Hematopoietic multipotent progenitor cell treated with erythropoietin and hydrocortisone succinate and interleukin-3 and kit ligand, for 17 days (in vitro differentiated cells): ENCODE measurements at regions not wholly inside any gene's neighbourhood (a gene's known extent, or its start where the extent isn't known, plus 50 kb on each side); places are given as distances from the start of the nearest gene placed in this dataset.
"Not testable (repeated sequence)": the region's sequence is repeated elsewhere in the genome, so short reads cannot be mapped to it uniquely, and the experiment has no call there.

Source experiments
- DNase-seq: peaks from one replicate; pipeline ENCODE4 v3.0.0-alpha.2; 2015; ENCODE audit warnings: low spot score

GRCh38 chr7:8809320-8809719 is 375.9 kb downstream of the NXPH1 start:
- no peak for DNase-seq

DNA sequence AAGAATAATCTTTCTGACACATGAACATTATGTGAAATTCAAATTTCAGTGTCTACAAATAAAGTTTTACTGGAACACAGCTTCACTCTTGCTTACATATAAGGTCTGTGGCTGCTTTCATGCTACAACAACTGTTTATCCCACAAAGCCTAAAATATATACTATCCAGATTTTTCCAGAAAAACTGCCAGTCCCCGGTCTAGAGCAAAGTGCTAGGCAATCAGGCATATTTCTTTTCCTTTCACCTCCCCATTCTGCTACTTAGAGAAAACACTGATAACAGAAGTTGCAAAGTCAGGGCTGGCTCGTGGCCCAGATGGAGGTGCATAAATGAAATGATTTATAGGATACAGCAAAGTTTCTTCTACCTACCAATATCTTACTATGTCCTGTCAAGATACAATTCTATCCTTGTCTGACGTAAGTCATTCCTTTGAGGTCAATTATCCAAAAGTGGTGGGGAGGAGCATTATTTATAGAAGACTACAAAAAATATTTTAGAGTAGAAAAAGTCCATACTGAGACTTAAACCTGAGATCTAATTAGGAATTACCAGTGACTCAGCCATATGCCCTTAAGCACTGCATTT is 384.1 kb downstream of the NXPH1 start:
- no peak for DNase-seq

DNA sequence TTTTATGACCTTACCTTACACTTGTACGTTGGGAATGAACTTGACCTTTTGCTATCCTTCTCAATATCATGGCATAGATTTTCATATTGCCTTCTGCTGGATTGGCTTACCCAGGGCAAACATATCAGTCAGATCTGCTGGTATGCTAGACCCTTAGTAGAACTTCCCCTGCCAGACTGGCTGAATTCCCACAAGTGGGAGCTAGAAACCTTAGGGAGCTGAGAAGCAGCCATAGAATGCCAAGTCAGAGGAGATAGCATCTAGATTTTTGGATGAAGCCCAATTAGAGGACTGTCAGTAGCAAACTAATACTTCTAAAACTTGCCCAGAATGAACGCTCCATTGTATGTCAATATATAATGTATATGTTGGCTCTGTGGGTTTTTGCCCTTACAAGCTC is 385.0 kb downstream of the NXPH1 start:
- DNase-seq: no peak

- no peak for DNase-seq
Observed at GRCh38 chr7:8822595-8822994, 389.2 kb downstream of the NXPH1 start.

DNA sequence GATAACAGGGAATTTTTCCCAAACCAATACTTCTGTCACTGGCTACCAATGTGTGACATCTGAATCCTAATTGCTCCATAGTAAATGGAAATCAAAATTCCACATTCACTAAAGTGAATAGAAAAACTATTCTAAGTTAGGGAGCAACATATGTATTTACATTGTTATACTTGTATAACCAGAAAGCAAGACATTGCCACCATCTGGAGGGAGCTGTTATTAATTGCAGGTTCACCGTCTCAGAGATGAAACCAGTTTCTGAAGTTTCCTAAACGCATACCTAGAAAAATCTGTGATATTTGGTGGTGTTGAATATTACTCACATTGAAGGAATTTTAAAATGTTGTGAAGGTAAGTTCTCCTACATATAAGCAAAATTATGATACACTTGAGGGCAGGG is 390.1 kb downstream of the NXPH1 start:
- DNase-seq: no peak

DNA sequence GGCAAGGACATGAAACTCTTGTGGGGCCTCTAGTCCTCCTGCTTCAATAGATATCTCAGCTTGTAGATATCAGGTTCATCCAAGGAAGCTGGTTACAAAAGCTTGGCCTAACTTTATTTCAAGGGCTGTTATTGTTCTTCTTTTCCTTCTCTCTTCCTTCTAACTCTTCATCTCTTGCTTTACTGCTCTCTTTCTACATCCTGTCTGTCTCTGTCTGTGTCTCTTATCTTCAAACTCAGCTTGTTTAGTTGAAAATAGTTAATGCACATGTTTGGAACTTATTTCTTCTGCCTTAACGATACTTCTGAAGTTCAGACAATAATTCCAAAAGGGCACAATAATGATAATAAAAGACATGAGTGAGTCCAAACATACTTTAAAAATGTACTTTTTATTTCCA is 393.9 kb downstream of the NXPH1 start:
- DNase-seq: no peak

DNA sequence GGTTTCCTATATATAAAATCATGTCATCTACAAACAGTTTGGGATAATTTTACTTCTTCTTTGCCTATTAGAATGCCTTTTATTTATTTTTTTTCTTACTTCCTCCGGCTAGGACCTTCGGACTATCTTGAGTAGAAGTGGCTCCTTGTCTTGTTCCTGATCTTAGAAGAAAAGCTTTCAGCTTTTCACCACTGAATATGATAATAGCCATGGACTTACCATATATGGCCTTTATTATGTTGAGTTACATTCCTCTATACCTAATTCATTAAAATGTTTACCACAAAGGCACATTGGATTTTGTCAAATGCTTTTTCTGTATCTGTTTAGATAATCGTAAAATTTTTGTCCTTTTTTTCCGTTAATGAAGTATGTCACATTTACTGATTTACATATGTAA is 395.7 kb downstream of the NXPH1 start:
- no peak for DNase-seq

DNA sequence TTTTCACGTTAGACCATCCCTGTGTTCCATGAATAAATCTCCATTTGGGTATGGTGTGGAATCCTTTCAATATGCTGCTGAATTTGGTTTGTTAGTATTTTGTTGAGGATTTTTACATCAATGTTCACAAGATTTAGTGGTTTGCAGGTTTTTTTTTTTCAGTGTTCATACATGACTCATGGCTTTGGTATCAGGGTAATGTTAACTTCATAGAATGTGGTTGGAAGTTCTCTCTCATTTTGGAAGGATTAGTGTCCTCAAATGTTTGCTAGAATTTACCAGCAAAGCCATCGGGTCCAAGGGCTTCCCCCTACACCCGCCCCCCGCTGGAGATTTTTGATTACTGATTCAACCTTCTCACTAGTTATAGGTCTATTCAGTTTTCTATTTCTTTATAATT is 398.0 kb downstream of the NXPH1 start:
- DNase-seq: no peak

GRCh38 chr7:8833355-8833754 is 399.9 kb downstream of the NXPH1 start:
- DNase-seq: no peak

DNA sequence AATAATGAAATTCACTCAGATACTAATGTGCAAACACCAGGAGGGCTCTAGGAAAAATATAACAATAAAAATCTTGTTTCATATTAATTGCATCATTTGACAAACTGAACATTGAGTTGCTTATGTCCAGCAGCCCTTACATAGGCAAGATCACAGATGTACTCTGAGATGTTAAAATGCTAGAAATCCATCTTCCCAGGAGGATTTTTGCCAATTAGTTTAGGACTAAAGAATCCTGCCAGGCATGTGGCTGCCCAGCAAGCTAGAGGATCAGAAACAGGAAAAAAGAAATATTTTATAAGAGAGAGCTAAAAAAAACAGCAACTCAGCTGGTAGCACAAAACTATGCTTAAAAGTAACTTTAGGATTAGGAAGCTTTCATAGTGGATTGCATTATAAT is 407.8 kb downstream of the NXPH1 start:
- DNase-seq: no peak

- DNase-seq: no peak
Observed at GRCh38 chr7:8871716-8872115, 438.3 kb downstream of the NXPH1 start.

DNA sequence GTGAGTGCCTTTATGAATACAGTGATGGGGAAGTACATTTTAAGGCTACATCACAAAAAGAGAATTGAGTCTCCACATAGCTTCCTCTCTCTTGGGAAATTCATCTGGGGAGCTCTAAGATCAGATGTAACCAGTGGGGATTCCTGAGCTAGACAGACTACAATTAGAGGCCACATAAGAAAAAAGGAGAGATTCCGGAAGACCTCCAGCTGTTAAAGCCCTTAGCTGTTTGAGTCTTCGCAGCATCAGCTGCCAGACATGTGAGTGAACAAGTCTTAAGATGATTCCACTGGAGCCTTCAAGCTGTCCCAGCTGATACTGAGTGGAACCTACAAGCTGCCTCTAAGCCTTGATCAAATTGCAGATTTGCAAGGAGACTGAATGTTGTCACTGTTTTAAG is 448.5 kb downstream of the NXPH1 start:
- DNase-seq: no peak

GRCh38 chr7:8885480-8886000 is 452.1 kb downstream of the NXPH1 start:
- DNase-seq: no peak

GRCh38 chr7:8890346-8890745 is 456.9 kb downstream of the NXPH1 start:
- DNase-seq: not testable (repeated sequence)

DNA sequence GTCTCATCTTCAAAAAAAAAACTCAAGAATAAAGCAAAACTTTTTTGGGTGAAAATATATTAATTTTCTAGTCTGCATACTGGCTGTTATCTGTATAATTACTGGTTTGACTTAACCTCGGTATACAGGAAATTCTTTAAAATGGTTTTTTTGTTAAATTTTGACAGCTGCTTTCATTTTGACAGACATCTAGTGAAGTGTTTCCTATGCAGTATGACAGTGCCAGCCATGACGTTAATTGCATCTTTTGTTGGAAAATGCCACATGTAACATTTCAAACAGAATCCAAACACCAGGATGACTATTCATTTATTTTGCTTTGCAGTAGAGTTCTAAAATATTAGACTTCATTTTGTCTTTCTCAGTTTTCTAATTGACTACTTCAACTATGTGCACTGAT is 460.4 kb downstream of the NXPH1 start:
- DNase-seq: no peak

DNA sequence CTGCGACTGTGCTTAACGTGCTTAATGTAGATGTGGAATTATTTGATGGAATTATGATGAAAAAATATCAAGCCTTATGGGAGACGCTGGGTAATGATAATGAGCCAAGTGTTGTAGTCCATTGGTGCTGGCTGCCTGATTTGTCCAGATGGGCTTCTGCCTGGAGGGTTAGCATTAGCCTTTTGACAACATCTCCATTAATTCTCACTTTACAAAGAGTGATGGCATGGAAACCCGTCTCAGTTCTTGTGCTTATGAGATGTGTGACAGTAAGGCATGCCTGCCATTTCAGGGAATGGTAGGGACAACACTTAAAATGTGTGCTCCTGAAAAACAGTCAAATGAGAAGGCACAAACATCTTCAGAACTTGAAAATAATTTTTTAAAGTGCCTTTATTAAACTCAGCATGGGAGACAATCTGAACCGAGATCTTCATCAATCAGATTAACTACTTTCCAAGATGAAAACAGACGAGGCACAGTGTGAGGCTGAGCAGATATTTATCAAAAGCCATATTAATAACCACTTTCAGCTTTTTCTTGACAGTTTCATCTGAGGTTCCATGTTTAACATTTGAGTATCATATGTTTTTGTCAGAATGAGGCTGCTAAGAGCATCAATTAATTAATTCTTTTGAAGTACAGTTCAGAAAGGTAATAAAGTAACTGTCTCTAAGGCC is 473.1 kb downstream of the NXPH1 start:
- DNase-seq: no peak

GRCh38 chr7:8908889-8909288 is 475.5 kb downstream of the NXPH1 start:
- no peak for DNase-seq

DNA sequence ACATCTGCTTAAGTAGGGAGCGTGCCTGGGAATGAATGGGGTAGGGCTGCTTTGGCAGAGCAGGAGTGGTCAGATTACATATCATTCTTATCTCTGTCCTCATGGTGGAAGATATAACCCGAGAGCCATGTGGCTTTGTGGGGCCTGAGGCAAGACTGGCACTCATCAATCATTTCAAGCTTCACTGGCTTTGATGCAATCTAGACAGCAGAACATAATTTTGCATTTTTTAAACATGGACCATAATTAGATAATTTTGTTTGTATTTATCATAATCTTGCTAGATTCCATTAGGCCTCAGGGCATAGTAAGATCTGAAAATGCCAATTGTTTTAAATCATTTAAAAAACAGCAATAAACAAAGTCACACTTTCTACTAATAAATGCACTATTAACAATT is 480.3 kb downstream of the NXPH1 start:
- DNase-seq: no peak

GRCh38 chr7:8921807-8922206 is 488.4 kb downstream of the NXPH1 start:
- DNase-seq: no peak

DNA sequence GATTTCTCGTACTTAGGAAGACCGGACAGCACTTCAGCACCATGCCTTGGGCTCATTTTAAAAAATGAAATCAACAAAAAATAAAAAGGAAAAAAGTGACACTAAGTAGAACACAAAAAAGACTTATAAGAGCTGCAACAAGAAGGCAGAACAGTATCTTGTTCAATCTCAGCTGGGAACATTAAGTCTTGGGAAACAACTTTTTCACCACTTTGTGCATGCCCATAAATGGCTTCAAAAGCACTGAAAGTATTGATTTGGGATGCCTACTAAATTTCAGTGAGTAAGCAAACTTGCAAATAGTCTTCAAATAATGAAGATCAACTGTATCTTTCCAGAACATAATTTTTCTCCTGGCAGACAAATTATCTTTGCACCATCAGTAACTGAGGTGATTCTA is 489.3 kb downstream of the NXPH1 start:
- DNase-seq: no peak

GRCh38 chr7:8923164-8923806 is 489.9 kb downstream of the NXPH1 start:
- DNase-seq: no peak

DNA sequence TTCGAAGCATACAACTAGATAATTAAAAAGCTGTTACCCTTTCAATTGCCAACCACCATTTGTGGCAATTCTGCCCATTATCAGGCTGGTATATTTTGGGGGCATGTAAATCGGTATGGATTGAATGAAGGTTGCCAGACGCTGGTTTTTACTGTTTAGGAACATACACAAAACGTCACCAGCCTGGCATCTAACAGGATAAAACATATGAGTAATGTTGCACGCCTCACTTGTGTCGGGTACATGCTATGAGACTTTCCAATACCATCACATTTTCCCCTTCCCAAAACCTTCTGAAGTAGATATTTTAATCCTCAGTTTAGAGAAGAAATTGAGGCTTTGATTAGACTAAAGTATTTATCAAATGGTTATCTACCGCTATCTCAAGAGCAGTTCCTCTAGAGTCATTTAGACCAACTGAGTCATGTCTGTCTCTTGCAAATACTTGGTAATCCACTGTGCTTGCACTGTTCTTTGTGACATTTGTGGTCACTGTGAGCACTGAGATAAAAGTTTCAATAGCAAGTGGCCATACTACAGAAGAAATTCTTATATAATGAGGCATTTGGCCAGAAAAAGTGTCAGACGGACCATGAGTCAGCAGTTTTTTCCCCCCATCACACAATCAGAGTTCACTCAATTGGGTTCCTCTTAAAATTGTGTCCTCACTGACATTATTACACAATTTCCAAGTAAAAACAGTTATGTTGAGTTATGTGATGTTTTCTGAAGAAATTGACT is 498.7 kb downstream of the NXPH1 start:
- no peak for DNase-seq

- no peak for DNase-seq
Observed at GRCh38 chr7:8932751-8933150, 499.3 kb downstream of the NXPH1 start.
